DOHH2 (cell line): ENCODE measurements at regions not wholly inside any gene's neighbourhood (a gene's known extent, or its start where the extent isn't known, plus 50 kb on each side); places are given as distances from the start of the nearest gene placed in this dataset.

Experiments used
- H3F3A ChIP-seq: fragments of 200-600 bp; sonication (generic), shearing (Covaris generic); 2 replicates; pipeline ENCODE4 v1.6.0; 2016; ENCODE audit warnings: antibody characterized with exemption, mild to moderate bottlenecking; ENCODE audit not compliant: control insufficient read depth, insufficient read depth
- H3K27ac ChIP-seq: fragments of 200-600 bp; sonication (generic); 2 replicates; pipeline ENCODE4 v1.5.1; 2014; ENCODE audit warnings: low read depth, mild to moderate bottlenecking, low read length, moderate library complexity
- H3K27me3 ChIP-seq: fragments of 200-600 bp; sonication (generic); 2 replicates; pipeline ENCODE4 v1.6.1; 2014; ENCODE audit warnings: mild to moderate bottlenecking, low read length, mixed read lengths; ENCODE audit not compliant: control insufficient read depth
- H3K36me3 ChIP-seq: fragments of 200-600 bp; sonication (generic); 2 replicates; pipeline ENCODE4 v1.6.1; 2014; ENCODE audit warnings: mild to moderate bottlenecking, low read length, moderate library complexity, mixed read lengths; ENCODE audit not compliant: control insufficient read depth
- H3K4me1 ChIP-seq: fragments of 200-600 bp; sonication (generic); 2 replicates; pipeline ENCODE4 v1.6.1; 2014; ENCODE audit warnings: mild to moderate bottlenecking, low read length, mixed read lengths; ENCODE audit not compliant: control insufficient read depth
- H3K4me2 ChIP-seq: fragments of 200-600 bp; sonication (generic); 2 replicates; pipeline ENCODE4 v1.6.0; 2014; ENCODE audit warnings: mild to moderate bottlenecking, low read length, moderate library complexity
- H3K4me3 ChIP-seq: fragments of 200-600 bp; sonication (generic); 2 replicates; pipeline ENCODE4 v1.5.1; 2014; ENCODE audit warnings: mild to moderate bottlenecking, low read length, mixed read lengths
- H3K79me2 ChIP-seq: fragments of 200-600 bp; sonication (generic); 2 replicates; pipeline ENCODE4 v1.6.1; 2014; ENCODE audit warnings: mild to moderate bottlenecking, low read length, mixed read lengths; ENCODE audit not compliant: control insufficient read depth
- H3K9me2 ChIP-seq: fragments of 200-600 bp; sonication (generic); replicated peaks from 2 replicates; pipeline ENCODE4 v1.6.1; 2014; ENCODE audit warnings: mild to moderate bottlenecking, low read length, mixed read lengths; ENCODE audit not compliant: control insufficient read depth
- H3K9me3 ChIP-seq: fragments of 200-600 bp; sonication (generic); 2 replicates; pipeline ENCODE4 v1.6.1; 2014; ENCODE audit warnings: antibody characterized with exemption, low read length, mixed read lengths; ENCODE audit not compliant: control insufficient read depth, insufficient read depth
- H4K20me1 ChIP-seq: fragments of 200-600 bp; sonication (generic); 2 replicates; pipeline ENCODE4 v1.6.0; 2014; ENCODE audit warnings: low read depth, mild to moderate bottlenecking, antibody characterized with exemption, low read length, moderate library complexity; ENCODE audit not compliant: control insufficient read depth, insufficient read depth
- CTCF ChIP-seq: fragments of 200-600 bp; sonication (generic); IDR thresholded peaks from one replicate; pipeline ENCODE4 v1.5.1; 2014; ENCODE audit warnings: antibody characterized with exemption, mild to moderate bottlenecking, low read depth, low read length; ENCODE audit not compliant: poor library complexity, severe bottlenecking
- EZH2phosphoT487 ChIP-seq: fragments of 200-600 bp; sonication (generic); IDR thresholded peaks from 2 replicates; pipeline ENCODE4 v1.6.1; 2017; ENCODE audit warnings: borderline replicate concordance, mild to moderate bottlenecking, antibody characterized with exemption, low read length, moderate library complexity, mixed read lengths

DNA sequence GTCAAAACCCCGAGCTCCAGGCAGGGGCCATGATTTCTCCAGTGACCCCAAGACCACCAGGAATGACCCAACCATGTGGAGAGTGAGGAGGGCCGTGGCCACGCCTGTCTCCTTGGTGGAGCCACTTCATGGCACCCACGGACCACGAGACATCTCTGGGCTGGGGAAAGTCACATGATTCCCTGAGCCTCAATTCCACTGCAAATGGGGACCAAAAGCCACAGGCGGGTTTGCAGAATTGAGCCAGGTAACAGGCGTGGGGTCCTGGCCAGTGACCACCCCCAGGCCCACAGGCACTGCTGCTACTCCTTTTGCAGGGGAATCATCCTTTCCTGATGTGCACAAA, 178.9 kb downstream of the CTTN start:
- Histone ChIP-seq H3K9me3 (no peaks in the 10 kb centered on the region), H3K9me2 (no peaks in the 10 kb centered on the region), H3K4me2 (no peak overlapping the region), H3K27me3 (no peaks in the 10 kb centered on the region), H4K20me1 (no peaks in the 10 kb centered on the region), H3K27ac (no peak overlapping the region), H3F3A (no peaks in the 10 kb centered on the region), H3K4me1 (no peaks in the 10 kb centered on the region), H3K79me2 (no peaks in the 10 kb centered on the region), H3K4me3 (no peak overlapping the region), H3K36me3 (no peaks in the 10 kb centered on the region)
- TF ChIP-seq EZH2phosphoT487: no peak
- no peak for TF ChIP-seq CTCF

DNA sequence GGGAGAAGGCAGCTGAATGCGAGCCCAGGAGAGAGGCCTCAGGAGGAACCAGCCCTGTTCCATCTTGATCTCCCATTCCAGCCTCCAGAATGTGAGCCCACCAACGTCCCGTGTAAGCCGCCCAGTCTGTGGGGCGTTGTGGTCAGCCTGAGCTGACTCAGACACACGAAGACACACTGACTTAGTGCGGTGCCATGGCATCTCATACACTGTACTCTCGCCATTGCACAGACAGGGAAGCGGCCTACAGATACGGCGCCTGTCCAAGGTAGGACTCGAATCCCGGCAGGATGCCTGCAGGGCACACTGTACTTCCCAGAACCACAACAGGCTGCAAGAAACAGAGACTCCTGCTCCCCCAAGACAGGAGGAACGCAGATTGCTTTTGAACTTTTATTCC, 179.6 kb downstream of the CTTN start:
- TF ChIP-seq CTCF (no peak), EZH2phosphoT487 (no peak)
- Histone ChIP-seq H3K27ac (no peak overlapping the region), H3K4me1 (no peaks in the 10 kb centered on the region), H3K36me3 (no peaks in the 10 kb centered on the region), H3K79me2 (no peaks in the 10 kb centered on the region), H3K9me2 (no peaks in the 10 kb centered on the region), H4K20me1 (no peaks in the 10 kb centered on the region), H3K27me3 (no peaks in the 10 kb centered on the region), H3F3A (no peaks in the 10 kb centered on the region), H3K4me3 (no peak overlapping the region), H3K9me3 (no peaks in the 10 kb centered on the region), H3K4me2 (no peak overlapping the region)

- H3K27me3 ChIP-seq: no peaks in the 10 kb centered on the region
- no peak for TF ChIP-seq EZH2phosphoT487
- no peak for TF ChIP-seq CTCF
Observed at GRCh38 chr11:70578371-70578770, 180.0 kb downstream of the CTTN start.

GRCh38 chr11:70578831-70579230, 180.5 kb downstream of the CTTN start:
- Histone ChIP-seq H3K9me3 (no peaks in the 10 kb centered on the region), H3K79me2 (no peaks in the 10 kb centered on the region), H3K27ac (no peak overlapping the region), H3K4me2 (no peak overlapping the region), H3F3A (no peaks in the 10 kb centered on the region), H4K20me1 (no peaks in the 10 kb centered on the region), H3K9me2 (no peaks in the 10 kb centered on the region), H3K4me3 (no peak overlapping the region), H3K4me1 (no peaks in the 10 kb centered on the region), H3K36me3 (no peaks in the 10 kb centered on the region), H3K27me3 (no peaks in the 10 kb centered on the region)
- no peak for TF ChIP-seq EZH2phosphoT487
- no peak for TF ChIP-seq CTCF

More at GRCh38 chr11:70578371-70578770, 180.0 kb downstream of the CTTN start:
- Histone ChIP-seq H3K4me3 (no peak overlapping the region), H3K36me3 (no peaks in the 10 kb centered on the region), H3K79me2 (no peaks in the 10 kb centered on the region), H4K20me1 (no peaks in the 10 kb centered on the region), H3K9me3 (no peaks in the 10 kb centered on the region), H3K27ac (no peak overlapping the region), H3K4me1 (no peaks in the 10 kb centered on the region), H3K4me2 (no peak overlapping the region), H3K9me2 (no peaks in the 10 kb centered on the region), H3F3A (no peaks in the 10 kb centered on the region)
